Stimulated activated CD8-positive, alpha-beta memory T cell treated with anti-CD3 and anti-CD28 coated beads, Interleukin-15, amount 100 ng/mL, for 4 hours (primary cell): ENCODE measurements at regions not wholly inside any gene's neighbourhood (a gene's known extent, or its start where the extent isn't known, plus 50 kb on each side); places are given as distances from the start of the nearest gene placed in this dataset.

Source experiments
- DNase-seq, 2 donors: peaks; one replicate each; pipeline ENCODE4 v3.0.0-alpha.2; 2020; ENCODE audit warnings: low read depth in 2 of 2

GRCh38 chr17:79244665-79245064 lies 170.0 kb downstream of the ENGASE start:
- no peak for DNase-seq

- DNase-seq, result no peak
These were observed 169.4 kb downstream of the ENGASE start for GRCh38 chr17:79243996-79244395.

GRCh38 chr17:79243603-79243990 lies 169.0 kb downstream of the ENGASE start:
- DNase-seq, result no peak

GRCh38 chr17:79242873-79243602 lies 168.4 kb downstream of the ENGASE start:
- DNase-seq, result no peak

- DNase-seq, result no peak
These were observed 167.8 kb downstream of the ENGASE start for GRCh38 chr17:79242393-79242792.

- DNase-seq, result no peak
These were observed 167.0 kb downstream of the ENGASE start for GRCh38 chr17:79241616-79242015.

GRCh38 chr17:79239205-79239604 lies 164.6 kb downstream of the ENGASE start:
- DNase-seq, result no peak

GRCh38 chr17:79237448-79238053 lies 162.9 kb downstream of the ENGASE start:
- no peak for DNase-seq

- no peak for DNase-seq
These were observed 161.2 kb downstream of the ENGASE start for GRCh38 chr17:79235808-79236207.

GRCh38 chr17:79233916-79234551 lies 159.4 kb downstream of the ENGASE start:
- DNase-seq, result no peak

GRCh38 chr17:79232957-79233356 lies 158.3 kb downstream of the ENGASE start:
- DNase-seq, result no peak

- no peak for DNase-seq
These were observed 157.2 kb downstream of the ENGASE start for GRCh38 chr17:79231766-79232287.

GRCh38 chr17:79230576-79230975 lies 156.0 kb downstream of the ENGASE start:
- DNase-seq, result no peak

- no peak for DNase-seq
These were observed 151.4 kb downstream of the ENGASE start for GRCh38 chr17:79226037-79226436.

GRCh38 chr17:79224903-79225302 lies 150.3 kb downstream of the ENGASE start:
- no peak for DNase-seq

GRCh38 chr17:79224476-79224875 lies 149.9 kb downstream of the ENGASE start:
- no peak for DNase-seq

GRCh38 chr17:79223953-79224352 lies 149.3 kb downstream of the ENGASE start:
- no peak for DNase-seq

- DNase-seq, result no peak
These were observed 148.8 kb downstream of the ENGASE start for GRCh38 chr17:79223471-79223870.

GRCh38 chr17:79221597-79221996 lies 147.0 kb downstream of the ENGASE start:
- no peak for DNase-seq

GRCh38 chr17:79220713-79221291 lies 146.2 kb downstream of the ENGASE start:
- DNase-seq, result no peak

- DNase-seq, result no peak
These were observed 145.6 kb downstream of the ENGASE start for GRCh38 chr17:79220201-79220712.

- no peak for DNase-seq
These were observed 144.7 kb downstream of the ENGASE start for GRCh38 chr17:79219208-79219935.
